Lower leg skin (tissue), 3 donors: ENCODE measurements at regions not wholly inside any gene's neighbourhood (a gene's known extent, or its start where the extent isn't known, plus 50 kb on each side); places are given as distances from the start of the nearest gene placed in this dataset.
"Not testable (repeated sequence)": the region's sequence is repeated elsewhere in the genome, so short reads cannot be mapped to it uniquely, and the experiment has no call there.

Experiments used
- CTCF ChIP-seq, 3 donors: fragments of 450-650 bp; IDR thresholded peaks; one replicate each; pipeline ENCODE4 v1.5.1; 2016; ENCODE audit warnings: antibody characterized with exemption in 3 of 3, mild to moderate bottlenecking in 3 of 3, moderate library complexity in 2 of 3
- POLR2A ChIP-seq, 2 donors: fragments of 450-650 bp; IDR thresholded peaks; one replicate each; pipeline ENCODE4 v1.6.1; 2016 to 2017; ENCODE audit warnings: antibody characterized with exemption in 2 of 2, mild to moderate bottlenecking in 1 of 2, moderate library complexity in 1 of 2

GRCh38 chr9:42534325-42534983 lies 351.0 kb downstream of the SPATA31A6 start:
- not testable (repeated sequence) for TF ChIP-seq POLR2A, CTCF (IDR thresholded peaks at IDR 0.05)
